ENCODE measurements at regions not wholly inside any gene's neighbourhood (a gene's known extent, or its start where the extent isn't known, plus 50 kb on each side); places are given as distances from the start of the nearest gene placed in this dataset.

DNA sequence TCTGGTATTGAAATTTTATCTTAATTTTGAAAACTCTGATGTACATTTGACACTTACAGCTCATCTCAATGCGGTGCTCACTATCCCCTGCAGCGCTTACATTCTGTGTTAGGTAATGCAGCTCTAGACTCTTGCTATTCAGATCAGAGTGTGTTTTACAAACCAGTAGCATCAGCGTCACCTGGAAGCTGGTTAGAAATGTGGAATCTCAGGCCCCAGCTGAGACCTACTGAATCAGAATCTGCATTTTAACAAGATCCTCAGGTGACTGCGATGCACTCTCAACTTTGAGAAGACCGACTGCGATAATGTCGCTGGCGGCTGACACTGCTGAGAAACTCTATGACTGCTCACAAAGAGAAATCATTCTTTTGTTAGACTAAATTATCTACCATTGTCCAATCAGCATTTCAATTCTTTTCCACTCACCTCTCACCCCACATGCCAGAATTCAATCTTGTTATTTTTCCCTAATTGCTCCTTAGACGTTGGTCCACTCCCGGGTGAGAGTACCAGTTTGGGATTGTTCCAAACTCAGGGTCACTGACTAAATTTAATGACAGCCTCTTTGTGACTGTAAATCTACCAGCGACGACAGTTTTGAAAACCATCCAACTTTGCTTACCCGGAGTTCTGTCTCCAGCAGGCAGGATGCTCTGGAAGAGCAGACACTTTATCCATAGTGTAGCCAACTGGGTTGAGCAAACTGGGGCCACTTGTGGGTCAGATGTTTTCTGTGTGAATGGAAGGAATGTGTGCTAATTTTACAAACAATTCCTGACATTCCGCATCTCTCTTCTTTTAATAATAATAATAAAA is 140.1 kb upstream of the BTBD3 start:
- H3K36me3 ChIP-seq (ENCODE audit: insufficient read depth, low read length), result no peaks in the 10 kb centered on the region
- no peak overlapping the region for H3K9ac ChIP-seq (ENCODE audit: low read depth, low read length)
- H3K4me1 ChIP-seq (ENCODE audit: insufficient read depth, low read length), result peaks cover 4% of the 10 kb centered on the region
- H3K9me3 ChIP-seq (ENCODE audit: control insufficient read depth, insufficient read depth, low read length), result no peaks in the 10 kb centered on the region

DNA sequence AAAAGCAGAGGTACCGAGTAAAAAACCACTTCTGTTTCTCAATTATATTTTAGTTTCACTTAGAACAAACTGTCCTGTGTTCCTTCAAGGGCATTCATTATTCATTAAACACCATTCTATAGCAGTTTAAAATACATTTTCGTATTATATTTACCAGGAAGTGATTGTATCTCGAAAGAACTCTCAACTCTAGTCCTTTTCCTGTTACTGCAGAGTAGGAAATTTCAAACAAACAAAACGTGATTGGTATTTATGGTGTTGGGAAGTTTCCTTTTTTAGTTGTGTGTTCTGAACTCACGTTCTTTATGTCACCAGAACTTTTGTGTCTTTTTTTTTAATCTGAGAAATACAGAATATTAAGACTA is 139.5 kb upstream of the BTBD3 start:
- Histone ChIP-seq H3K9ac (ENCODE audit: low read depth, low read length) (no peak overlapping the region), H3K9me3 (ENCODE audit: control insufficient read depth, insufficient read depth, low read length) (no peaks in the 10 kb centered on the region), H3K4me1 (ENCODE audit: insufficient read depth, low read length) (peaks cover 4% of the 10 kb centered on the region), H3K36me3 (ENCODE audit: insufficient read depth, low read length) (no peaks in the 10 kb centered on the region)

DNA sequence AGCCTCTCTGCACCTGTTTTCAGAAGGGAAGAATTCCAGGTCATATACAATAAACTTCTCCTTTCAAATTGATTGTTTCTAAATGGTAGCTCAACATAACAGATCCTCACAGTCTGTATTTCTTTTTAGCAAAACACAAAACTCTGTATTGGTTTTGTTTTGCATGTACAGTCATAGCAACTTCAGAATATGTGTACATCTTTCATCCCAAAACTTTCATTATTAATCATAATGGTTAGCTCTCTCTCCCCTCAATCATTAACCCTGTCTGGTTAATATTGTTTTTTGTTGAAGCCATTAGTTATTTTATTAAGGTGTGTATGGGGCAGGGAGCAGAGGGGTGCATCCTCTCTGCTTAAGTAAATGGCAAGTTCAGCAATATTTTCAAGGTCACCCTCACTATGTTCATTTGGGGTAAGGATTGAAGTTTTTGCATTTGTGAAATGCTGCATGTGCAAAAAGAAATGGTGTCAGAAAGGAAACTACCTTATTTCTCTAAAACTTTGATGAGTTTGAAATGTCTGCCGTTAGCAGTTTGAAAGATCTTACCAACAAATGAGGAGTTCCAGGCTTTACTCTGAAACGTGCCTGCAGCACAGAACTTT is 136.8 kb upstream of the BTBD3 start:
- no peaks in the 10 kb centered on the region for H3K9me3 ChIP-seq (ENCODE audit: control insufficient read depth, insufficient read depth, low read length)
- H3K9ac ChIP-seq (ENCODE audit: low read depth, low read length), result no peak overlapping the region
- H3K4me1 ChIP-seq (ENCODE audit: insufficient read depth, low read length), result peaks cover 10% of the 10 kb centered on the region
- H3K36me3 ChIP-seq (ENCODE audit: insufficient read depth, low read length), result no peaks in the 10 kb centered on the region

DNA sequence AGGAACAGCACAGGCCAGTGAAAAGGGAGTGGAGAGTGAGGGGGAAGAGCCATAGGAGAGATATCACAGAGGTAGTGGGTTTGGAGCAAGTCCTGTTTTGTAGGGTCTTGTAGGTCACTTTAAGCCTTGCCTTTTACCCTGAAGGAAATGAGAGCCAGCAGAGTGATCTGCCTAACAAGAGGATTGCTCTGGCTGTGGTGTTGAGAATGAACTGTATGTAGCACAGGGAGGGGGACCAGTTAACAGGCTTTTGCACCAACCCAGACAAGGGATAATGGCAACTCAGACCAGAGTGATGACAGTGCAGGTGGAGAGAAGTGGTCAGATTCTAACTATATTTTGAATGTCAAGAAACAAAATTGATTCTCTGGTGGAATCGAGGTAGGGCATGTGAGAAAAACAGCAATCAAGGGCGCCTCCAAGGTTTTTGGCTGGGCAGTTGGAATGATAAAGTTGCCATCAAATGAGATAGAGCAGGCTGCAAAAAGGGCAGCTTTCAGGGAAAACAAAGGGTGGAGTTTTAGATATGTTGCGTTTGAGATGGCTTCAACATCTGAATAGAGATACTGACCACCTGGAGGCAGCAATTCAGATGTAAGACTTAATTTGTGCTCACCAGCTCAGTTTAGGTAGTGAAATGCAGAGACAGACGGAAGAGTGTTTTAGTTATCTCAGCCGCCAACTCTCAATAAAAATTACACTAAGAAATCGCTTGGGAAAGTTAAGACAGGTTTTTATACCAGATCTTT is 134.4 kb upstream of the BTBD3 start:
- Histone ChIP-seq H3K36me3 (ENCODE audit: insufficient read depth, low read length) (no peaks in the 10 kb centered on the region), H3K9me3 (ENCODE audit: control insufficient read depth, insufficient read depth, low read length) (no peaks in the 10 kb centered on the region)

DNA sequence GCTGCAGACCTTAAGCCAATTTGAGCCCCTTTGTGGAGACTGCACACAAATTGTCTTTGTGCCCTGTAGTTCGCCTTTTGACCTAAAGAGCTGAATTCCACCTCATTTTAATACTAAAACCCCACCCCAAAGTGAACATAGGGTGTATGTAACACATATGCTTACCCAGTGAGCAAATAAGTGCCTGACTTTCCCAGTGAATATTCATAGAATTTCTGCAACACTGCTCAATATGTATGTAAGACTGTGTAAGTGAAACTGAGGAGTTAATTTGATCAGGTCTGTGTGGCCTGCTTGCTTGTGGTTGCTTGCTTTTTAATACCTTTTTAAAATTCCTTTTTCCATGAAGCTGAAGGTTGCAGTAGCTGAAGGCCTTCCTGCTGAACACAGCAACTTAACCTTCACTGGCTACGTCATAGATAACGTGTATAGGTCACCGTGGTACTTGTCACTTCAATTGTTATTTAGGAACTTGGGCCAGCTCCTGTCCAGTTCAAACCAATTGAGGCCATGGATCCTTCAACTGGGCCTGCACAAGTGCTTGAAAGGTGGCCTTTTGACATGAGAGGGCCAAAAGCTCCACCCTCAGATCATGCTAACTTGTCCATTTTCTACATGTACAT is 131.7 kb upstream of the BTBD3 start:
- Histone ChIP-seq H3K4me1 (ENCODE audit: insufficient read depth, low read length) (peaks cover 6% of the 10 kb centered on the region), H3K36me3 (ENCODE audit: insufficient read depth, low read length) (no peaks in the 10 kb centered on the region), H3K9me3 (ENCODE audit: control insufficient read depth, insufficient read depth, low read length) (no peaks in the 10 kb centered on the region), H3K9ac (ENCODE audit: low read depth, low read length) (no peak overlapping the region)

More for the DNA sequence above, 134.4 kb upstream of the BTBD3 start:
- Histone ChIP-seq H3K9ac (ENCODE audit: low read depth, low read length) (no peak overlapping the region), H3K4me1 (ENCODE audit: insufficient read depth, low read length) (peaks cover 6% of the 10 kb centered on the region)

DNA sequence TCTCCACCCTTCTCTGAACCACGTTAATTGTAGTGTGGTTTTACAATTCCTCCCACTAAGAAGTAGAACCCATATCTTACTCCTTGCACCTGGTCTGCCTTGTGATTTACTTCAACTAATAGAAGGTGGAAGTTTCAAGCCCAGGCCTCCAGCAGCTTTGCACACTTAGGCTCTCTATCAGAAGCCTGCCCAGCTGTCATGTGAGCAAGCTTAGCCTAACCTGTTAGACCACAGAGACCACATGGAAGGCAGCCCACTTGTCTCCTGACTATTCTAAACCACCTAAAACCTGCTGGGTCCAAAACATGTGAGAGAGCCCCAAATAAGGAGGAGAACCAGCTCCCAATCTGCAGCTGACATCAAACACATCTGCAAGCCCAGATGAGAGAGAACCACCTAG is 127.6 kb upstream of the BTBD3 start:
- Histone ChIP-seq H3K9ac (ENCODE audit: low read depth, low read length) (no peak overlapping the region), H3K9me3 (ENCODE audit: control insufficient read depth, insufficient read depth, low read length) (no peaks in the 10 kb centered on the region), H3K4me1 (ENCODE audit: insufficient read depth, low read length) (peaks cover 9% of the 10 kb centered on the region; the same call in 1 of the 2 replicates), H3K36me3 (ENCODE audit: insufficient read depth, low read length) (no peaks in the 10 kb centered on the region)

DNA sequence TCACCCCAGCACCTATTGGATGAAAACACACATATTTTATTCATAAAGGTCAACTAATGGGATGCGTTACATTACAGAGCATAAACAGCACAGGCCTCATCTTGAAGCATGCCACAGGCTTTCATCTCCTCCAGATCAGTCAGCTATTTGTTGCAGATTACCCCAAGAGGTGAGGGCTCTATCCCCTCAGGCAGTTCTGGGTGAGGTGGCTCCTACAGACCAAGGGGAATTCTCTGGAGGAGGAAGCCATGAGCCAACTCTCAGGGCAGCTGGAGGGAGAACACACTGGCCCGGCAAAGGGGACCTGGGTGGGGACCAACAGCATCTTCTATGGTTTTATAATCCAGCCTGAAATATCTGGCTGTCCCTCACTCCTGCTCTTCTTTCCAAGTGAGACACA is 126.4 kb upstream of the BTBD3 start:
- Histone ChIP-seq H3K9me3 (ENCODE audit: control insufficient read depth, insufficient read depth, low read length) (no peaks in the 10 kb centered on the region), H3K36me3 (ENCODE audit: insufficient read depth, low read length) (no peaks in the 10 kb centered on the region), H3K4me1 (ENCODE audit: insufficient read depth, low read length) (peaks cover 9% of the 10 kb centered on the region; the same call in 1 of the 2 replicates), H3K9ac (ENCODE audit: low read depth, low read length) (no peak overlapping the region)

DNA sequence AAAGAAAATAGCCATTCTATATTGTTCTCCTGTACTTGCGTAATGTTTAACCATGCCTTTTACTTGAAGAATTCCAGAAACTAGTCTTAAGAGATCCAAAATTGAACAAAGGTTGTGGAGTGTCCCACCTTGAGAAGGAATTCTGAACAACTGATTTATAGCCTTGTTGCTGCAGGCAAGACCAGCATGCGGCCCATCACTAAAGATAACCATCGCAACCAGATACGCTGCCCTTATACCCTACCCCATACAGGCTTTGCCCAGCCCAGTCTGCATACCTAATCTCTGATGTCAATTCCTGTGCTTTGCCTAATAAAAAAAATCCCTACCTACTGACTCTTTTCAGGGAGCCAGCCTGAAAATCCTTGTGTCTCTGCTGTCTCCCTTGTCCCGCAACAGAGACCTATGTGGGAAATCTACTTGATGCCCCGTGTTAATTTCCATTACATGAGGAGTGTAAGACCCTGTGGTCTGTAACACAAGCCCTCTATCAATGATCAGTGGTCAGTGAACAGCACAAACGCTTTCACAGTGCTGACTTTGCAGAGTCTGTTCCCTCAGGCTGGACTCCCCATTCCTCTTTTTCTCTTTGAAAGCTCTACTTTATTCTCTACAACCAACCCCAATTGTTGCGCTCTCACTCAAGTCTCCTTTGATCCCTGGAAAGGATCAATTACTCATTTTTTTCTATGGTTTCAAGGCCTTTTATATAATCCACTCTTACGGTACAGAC is 125.7 kb upstream of the BTBD3 start:
- H3K9me3 ChIP-seq (ENCODE audit: control insufficient read depth, insufficient read depth, low read length), result no peaks in the 10 kb centered on the region
- no peak overlapping the region for H3K9ac ChIP-seq (ENCODE audit: low read depth, low read length)
- no peaks in the 10 kb centered on the region for H3K36me3 ChIP-seq (ENCODE audit: insufficient read depth, low read length)
- H3K4me1 ChIP-seq (ENCODE audit: insufficient read depth, low read length), result peaks cover 9% of the 10 kb centered on the region; the same call in 1 of the 2 replicates

DNA sequence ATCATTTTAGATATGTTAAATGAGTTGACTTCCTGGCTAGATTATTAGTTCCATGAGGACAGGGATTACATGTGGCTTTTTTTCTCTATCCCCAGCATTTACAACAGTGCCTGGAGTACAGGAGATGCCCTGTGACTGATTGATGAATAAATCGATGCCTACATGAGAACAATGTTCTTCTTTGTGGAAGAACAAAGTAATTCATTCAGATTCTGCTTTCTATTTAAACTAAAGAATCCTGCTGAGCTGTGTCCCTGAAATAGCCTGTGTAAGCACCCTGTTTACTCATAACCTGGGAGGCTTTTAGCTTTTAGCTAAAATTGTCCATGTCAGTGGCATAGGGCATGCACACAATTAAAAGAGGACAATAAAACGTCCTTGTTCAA is 125.1 kb upstream of the BTBD3 start:
- H3K9ac ChIP-seq (ENCODE audit: low read depth, low read length), result no peak overlapping the region
- H3K4me1 ChIP-seq (ENCODE audit: insufficient read depth, low read length), result peaks cover 9% of the 10 kb centered on the region; the same call in 1 of the 2 replicates
- H3K9me3 ChIP-seq (ENCODE audit: control insufficient read depth, insufficient read depth, low read length), result no peaks in the 10 kb centered on the region
- no peaks in the 10 kb centered on the region for H3K36me3 ChIP-seq (ENCODE audit: insufficient read depth, low read length)

DNA sequence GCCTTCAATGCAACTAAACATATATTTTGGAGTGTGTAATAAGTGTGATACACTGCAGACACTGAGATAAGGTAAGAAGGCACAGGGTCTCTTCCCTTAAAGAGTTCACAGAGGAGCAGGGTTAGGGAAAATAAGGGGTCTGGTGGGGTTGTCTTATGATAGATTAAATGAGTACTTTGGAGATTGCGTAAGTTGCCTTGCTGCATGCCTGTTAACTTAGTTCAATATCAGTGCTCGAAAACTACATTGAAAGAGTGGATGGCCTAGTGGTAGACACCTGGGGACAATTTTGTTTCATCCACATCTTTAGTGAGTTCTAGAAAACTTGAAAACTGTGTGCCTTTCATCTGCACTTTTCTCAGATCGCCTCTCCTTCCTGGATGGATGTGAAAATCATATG is 123.2 kb upstream of the BTBD3 start:
- Histone ChIP-seq H3K9ac (ENCODE audit: low read depth, low read length) (no peak overlapping the region), H3K36me3 (ENCODE audit: insufficient read depth, low read length) (no peaks in the 10 kb centered on the region), H3K4me1 (ENCODE audit: insufficient read depth, low read length) (peaks cover 10% of the 10 kb centered on the region; the same call in 1 of the 2 replicates), H3K9me3 (ENCODE audit: control insufficient read depth, insufficient read depth, low read length) (no peaks in the 10 kb centered on the region)

DNA sequence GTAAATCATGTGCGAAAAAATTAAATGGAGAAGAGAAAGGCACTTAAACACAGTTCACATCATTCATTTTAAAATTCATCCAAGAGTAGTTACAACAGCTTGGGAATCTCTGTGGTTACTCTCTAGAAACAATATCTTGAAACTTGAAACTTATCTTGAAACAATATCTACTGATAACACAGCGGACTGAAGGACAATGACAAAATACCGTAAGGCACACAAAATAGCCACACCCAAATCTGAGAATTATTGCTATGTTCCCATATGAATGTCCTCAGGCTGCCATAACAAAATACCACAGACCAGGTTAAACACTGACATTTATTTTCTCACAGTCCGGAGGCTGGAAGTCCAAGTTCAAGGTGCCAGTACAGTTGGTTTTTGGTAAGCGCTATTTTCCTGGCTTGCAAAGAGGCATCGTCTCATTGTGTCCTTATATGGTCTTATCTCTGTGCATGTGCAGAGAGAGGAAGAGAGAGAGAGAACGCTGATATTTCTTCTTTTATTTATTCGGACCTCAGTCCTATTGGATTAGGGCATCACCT is 122.5 kb upstream of the BTBD3 start:
- no peaks in the 10 kb centered on the region for H3K9me3 ChIP-seq (ENCODE audit: control insufficient read depth, insufficient read depth, low read length)
- H3K9ac ChIP-seq (ENCODE audit: low read depth, low read length), result no peak overlapping the region
- peaks cover 12% of the 10 kb centered on the region; the same call in 1 of the 2 replicates for H3K4me1 ChIP-seq (ENCODE audit: insufficient read depth, low read length)
- no peaks in the 10 kb centered on the region for H3K36me3 ChIP-seq (ENCODE audit: insufficient read depth, low read length)

DNA sequence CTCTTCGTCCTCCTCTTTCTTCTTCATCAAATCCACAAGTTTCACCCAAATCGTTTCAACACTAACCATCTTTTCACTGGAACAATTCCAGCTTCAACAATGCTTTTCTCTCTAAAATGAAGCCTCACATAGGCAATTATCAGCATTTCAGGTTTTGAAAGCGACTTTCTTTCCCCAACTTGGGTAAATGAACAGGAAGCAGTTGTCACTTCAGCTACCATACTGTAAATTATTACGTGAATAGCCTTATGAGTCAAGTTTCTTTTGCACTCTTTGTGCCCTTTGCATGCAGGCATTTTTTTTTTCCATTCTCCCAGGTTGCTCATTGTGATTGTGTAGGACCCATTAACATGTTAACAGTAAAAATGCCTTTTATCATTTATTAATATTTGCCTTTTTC is 121.7 kb upstream of the BTBD3 start:
- H3K9ac ChIP-seq (ENCODE audit: low read depth, low read length), result no peak overlapping the region

DNA sequence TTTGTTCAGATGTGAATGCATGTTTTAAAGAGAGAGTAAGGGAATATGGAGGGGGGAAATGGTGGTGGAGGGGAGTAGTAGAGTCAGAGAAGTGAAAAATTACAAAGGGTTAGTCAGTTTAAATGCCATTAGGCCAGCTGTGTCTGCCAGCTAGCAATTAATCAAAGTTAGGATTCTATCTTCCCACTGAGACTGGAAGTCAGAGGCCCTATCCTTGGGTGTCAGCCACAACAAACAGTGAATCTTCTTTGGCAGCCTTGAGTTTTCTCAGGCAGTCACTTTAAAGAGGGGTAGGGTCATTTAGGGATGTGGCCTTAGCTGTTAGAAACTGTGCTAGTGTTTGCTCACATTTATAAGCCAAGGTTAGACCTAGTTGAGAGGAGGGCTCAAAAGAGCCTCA is 120.5 kb upstream of the BTBD3 start:
- H3K9ac ChIP-seq (ENCODE audit: low read depth, low read length), result no peak overlapping the region
- H3K4me1 ChIP-seq (ENCODE audit: insufficient read depth, low read length), result peaks cover 3% of the 10 kb centered on the region; the same call in 1 of the 2 replicates
- no peaks in the 10 kb centered on the region for H3K9me3 ChIP-seq (ENCODE audit: control insufficient read depth, insufficient read depth, low read length)

More for the DNA sequence above, 121.7 kb upstream of the BTBD3 start:
- H3K4me1 ChIP-seq (ENCODE audit: insufficient read depth, low read length), result peaks cover 12% of the 10 kb centered on the region; the same call in 1 of the 2 replicates
- no peaks in the 10 kb centered on the region for H3K9me3 ChIP-seq (ENCODE audit: control insufficient read depth, insufficient read depth, low read length)
- H3K36me3 ChIP-seq (ENCODE audit: insufficient read depth, low read length), result no peaks in the 10 kb centered on the region

More for the DNA sequence above, 120.5 kb upstream of the BTBD3 start:
- no peaks in the 10 kb centered on the region for H3K36me3 ChIP-seq (ENCODE audit: insufficient read depth, low read length)
